Suppressor macrophage treated with lipopolysaccharide for 4 hours (primary cell): ENCODE measurements at regions not wholly inside any gene's neighbourhood (a gene's known extent, or its start where the extent isn't known, plus 50 kb on each side); places are given as distances from the start of the nearest gene placed in this dataset.
A peak's percentile ranks its signal among the peaks of the same experiment; 100 is the strongest.
"Not testable (repeated sequence)": the region's sequence is repeated elsewhere in the genome, so short reads cannot be mapped to it uniquely, and the experiment has no call there.

Experiments
- DNase-seq: peaks from one replicate; pipeline ENCODE4 v3.0.0-alpha.2; 2020

- peak; percentile 3 for DNase-seq
These were observed 257.8 kb upstream of the CCDC196 start for GRCh38 chr14:66228267-66228970.

GRCh38 chr14:66231820-66232219 lies 254.4 kb upstream of the CCDC196 start:
- no peak for DNase-seq

- DNase-seq: no peak
These were observed 252.6 kb upstream of the CCDC196 start for GRCh38 chr14:66233591-66233990.

GRCh38 chr14:66234411-66234810 lies 251.8 kb upstream of the CCDC196 start:
- DNase-seq: no peak

GRCh38 chr14:66237741-66238140 lies 248.4 kb upstream of the CCDC196 start:
- no peak for DNase-seq

- no peak for DNase-seq
These were observed 247.2 kb upstream of the CCDC196 start for GRCh38 chr14:66238969-66239368.

GRCh38 chr14:66239589-66239988 lies 246.6 kb upstream of the CCDC196 start:
- DNase-seq: no peak

- no peak for DNase-seq
These were observed 246.1 kb upstream of the CCDC196 start for GRCh38 chr14:66240105-66240504.

- DNase-seq: no peak
These were observed 244.2 kb upstream of the CCDC196 start for GRCh38 chr14:66242001-66242400.

GRCh38 chr14:66244834-66245233 lies 241.3 kb upstream of the CCDC196 start:
- no peak for DNase-seq

GRCh38 chr14:66247662-66248193 lies 238.4 kb upstream of the CCDC196 start:
- no peak for DNase-seq

- DNase-seq: no peak
These were observed 237.9 kb upstream of the CCDC196 start for GRCh38 chr14:66248256-66248655.

- no peak for DNase-seq
These were observed 236.6 kb upstream of the CCDC196 start for GRCh38 chr14:66249544-66249943.

- no peak for DNase-seq
These were observed 232.1 kb upstream of the CCDC196 start for GRCh38 chr14:66254038-66254437.

GRCh38 chr14:66268802-66269334 lies 217.3 kb upstream of the CCDC196 start:
- no peak for DNase-seq

GRCh38 chr14:66272221-66272620 lies 213.9 kb upstream of the CCDC196 start:
- DNase-seq: no peak

GRCh38 chr14:66273261-66273832 lies 212.8 kb upstream of the CCDC196 start:
- DNase-seq: no peak

- not testable (repeated sequence) for DNase-seq
These were observed 207.8 kb upstream of the CCDC196 start for GRCh38 chr14:66278418-66278817.

- no peak for DNase-seq
These were observed 205.0 kb upstream of the CCDC196 start for GRCh38 chr14:66281036-66281776.

- DNase-seq: no peak
These were observed 201.8 kb upstream of the CCDC196 start for GRCh38 chr14:66284346-66284745.

GRCh38 chr14:66288511-66288910 lies 197.7 kb upstream of the CCDC196 start:
- DNase-seq: no peak

GRCh38 chr14:66291756-66292155 lies 194.4 kb upstream of the CCDC196 start:
- no peak for DNase-seq

GRCh38 chr14:66293533-66294105 lies 192.6 kb upstream of the CCDC196 start:
- peak; percentile 13 for DNase-seq
